Spleen (tissue), 11 donors: ENCODE measurements at regions not wholly inside any gene's neighbourhood (a gene's known extent, or its start where the extent isn't known, plus 50 kb on each side); places are given as distances from the start of the nearest gene placed in this dataset.

Experiments
- DNase-seq: peaks from one replicate; pipeline ENCODE4 v3.0.0-alpha.2; 2020
- H3K27ac ChIP-seq, 8 donors: fragments of 200-600 bp; sonication (generic) in 7 of 8; 1 replicate in 4 of 8; 2 replicates in 4 of 8; pipeline versions ENCODE4 v1.5.0 to v1.8.0; 2016 to 2021; ENCODE audit warnings: inconsistent platforms in 4 of 8, mild to moderate bottlenecking in 4 of 8, moderate library complexity in 1 of 8
- H3K27me3 ChIP-seq, 7 donors: fragments of 200-600 bp; sonication (generic) in 6 of 7; replicated peaks in 1 of 7; 1 replicate in 4 of 7; 2 replicates in 3 of 7; pipeline versions ENCODE4 v1.5.0 to v1.8.0; 2016 to 2021; ENCODE audit warnings: inconsistent platforms in 3 of 7, mild to moderate bottlenecking in 1 of 7
- H3K36me3 ChIP-seq, 6 donors: fragments of 200-600 bp; sonication (generic) in 5 of 6; 1 replicate in 4 of 6; 2 replicates in 2 of 6; pipeline versions ENCODE4 v1.5.0 to v1.8.0; 2016 to 2021; ENCODE audit warnings: inconsistent platforms in 2 of 6
- H3K4me1 ChIP-seq, 6 donors: fragments of 200-600 bp; sonication (generic) in 5 of 6; 1 replicate in 3 of 6; 2 replicates in 3 of 6; pipeline versions ENCODE4 v1.5.0 to v1.8.0; 2016 to 2021; ENCODE audit warnings: inconsistent platforms in 3 of 6
- H3K4me3 ChIP-seq, 8 donors: fragments of 200-600 bp; sonication (generic) in 7 of 8; 1 replicate in 4 of 8; 2 replicates in 4 of 8; pipeline versions ENCODE4 v1.5.0 to v1.8.0; 2016 to 2021; ENCODE audit warnings: inconsistent platforms in 4 of 8, mild to moderate bottlenecking in 4 of 8, moderate library complexity in 2 of 8
- H3K9me3 ChIP-seq, 8 donors: fragments of 200-600 bp; sonication (generic) in 7 of 8; 1 replicate in 4 of 8; 2 replicates in 4 of 8; pipeline versions ENCODE4 v1.5.0 to v1.8.0; 2016 to 2021; ENCODE audit warnings: inconsistent platforms in 4 of 8
- POLR2A ChIP-seq, 3 donors: fragments of 450-650 bp; IDR thresholded peaks; one replicate each; pipeline ENCODE4 v1.5.1; 2017; ENCODE audit warnings: antibody characterized with exemption in 3 of 3, mild to moderate bottlenecking in 1 of 3
- POLR2AphosphoS5 ChIP-seq, 3 donors: sonication (generic); formaldehyde crosslinking; IDR thresholded peaks; one replicate each; pipeline ENCODE4 v1.5.1; 2017; ENCODE audit warnings: antibody characterized with exemption in 3 of 3
- WGBS, 5 donors: extraction: QIAGEN DNeasy Blood & Tissue Kit in 3 of 5; methylation state at CpG; one replicate each; pipeline versions ENCODE4 v1.1.5 to v1.1.7; 2013 to 2018; 5-methylcytosine and 5-hydroxymethylcytosine counted together
- intact Hi-C: fragments of 100-400 bp; cut with DNase I; formaldehyde crosslinking; loops from one replicate; pipeline ENCODE4 v1.15.0; 2023; ENCODE audit warnings: low total_unique reads
- TF ChIP-seq, protein P1 (sequence below), 11 experiments: fragments of 200-600 bp in 7 of 11; fragments of 450-650 bp in 4 of 11; sonication (generic) in 4 of 11; IDR thresholded peaks in 8 of 11; conservative IDR thresholded peaks in 3 of 11; 1 replicate in 7 of 11; 2 replicates in 4 of 11; pipeline versions ENCODE4 v1.4.0 to v1.8.0; 2016 to 2021; ENCODE audit warnings: antibody characterized with exemption in 11 of 11, inconsistent platforms in 4 of 11, mild to moderate bottlenecking in 1 of 11
- donor health status: healthy with polysubstance abuse.
- donor health status: DM: no; HTN: no; CAD: no; lungs with moderate emphysema.
- donor health status: DM: no; HTN: no; CAD: no.
- donor health status: Bipolar disorder and iron deficiency.
- donor health status: healthy.
- donor health status: DM: no; HTN: no; CAD: no.
- donor health status: DM: yes; HTN: yes; CAD: no.

DNA sequence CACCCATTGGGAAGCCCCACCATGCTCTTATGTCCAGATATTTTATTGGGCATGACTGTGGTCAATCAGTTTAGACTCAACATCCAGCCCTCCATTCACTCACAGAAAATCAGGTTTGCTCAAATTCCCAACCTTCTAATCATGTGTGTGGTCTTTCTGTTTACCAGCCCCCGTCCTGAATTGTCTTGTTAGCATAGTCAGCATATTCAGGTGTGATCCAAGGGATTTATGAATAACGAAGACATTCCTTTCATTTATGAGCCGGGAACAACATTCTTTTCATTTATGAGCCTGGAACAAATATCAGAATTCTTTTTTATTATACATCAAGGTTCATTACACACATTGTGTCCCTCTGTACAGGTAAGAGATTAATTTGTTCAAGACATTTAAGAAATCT, 376.3 kb upstream of the POM121L12 start:
- Histone ChIP-seq H3K4me3 (no peak overlapping the region), H3K9me3 (peaks cover 0 to 33% (median 16%) of the 10 kb centered on the region in 8 donors), H3K27ac (no peak overlapping the region), H3K4me1 (no peaks in the 10 kb centered on the region), H3K36me3 (no peaks in the 10 kb centered on the region), H3K27me3 (no peaks in the 10 kb centered on the region)
- 63 to 87% (median 68%) methylated on average over 3 of the region's 3 CpGs for WGBS, 5 donors
- DNase-seq, result no peak
- intact Hi-C loops, result no loop called here
- TF ChIP-seq, protein P1, sequence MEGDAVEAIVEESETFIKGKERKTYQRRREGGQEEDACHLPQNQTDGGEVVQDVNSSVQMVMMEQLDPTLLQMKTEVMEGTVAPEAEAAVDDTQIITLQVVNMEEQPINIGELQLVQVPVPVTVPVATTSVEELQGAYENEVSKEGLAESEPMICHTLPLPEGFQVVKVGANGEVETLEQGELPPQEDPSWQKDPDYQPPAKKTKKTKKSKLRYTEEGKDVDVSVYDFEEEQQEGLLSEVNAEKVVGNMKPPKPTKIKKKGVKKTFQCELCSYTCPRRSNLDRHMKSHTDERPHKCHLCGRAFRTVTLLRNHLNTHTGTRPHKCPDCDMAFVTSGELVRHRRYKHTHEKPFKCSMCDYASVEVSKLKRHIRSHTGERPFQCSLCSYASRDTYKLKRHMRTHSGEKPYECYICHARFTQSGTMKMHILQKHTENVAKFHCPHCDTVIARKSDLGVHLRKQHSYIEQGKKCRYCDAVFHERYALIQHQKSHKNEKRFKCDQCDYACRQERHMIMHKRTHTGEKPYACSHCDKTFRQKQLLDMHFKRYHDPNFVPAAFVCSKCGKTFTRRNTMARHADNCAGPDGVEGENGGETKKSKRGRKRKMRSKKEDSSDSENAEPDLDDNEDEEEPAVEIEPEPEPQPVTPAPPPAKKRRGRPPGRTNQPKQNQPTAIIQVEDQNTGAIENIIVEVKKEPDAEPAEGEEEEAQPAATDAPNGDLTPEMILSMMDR (IDR thresholded peaks at IDR 0.05 in 8 of 11, conservative IDR thresholded peaks at IDR 0.05 in 3 of 11), result no peak
- TF ChIP-seq POLR2A (IDR thresholded peaks at IDR 0.05) (no peak), POLR2AphosphoS5 (IDR thresholded peaks at IDR 0.05) (no peak)

DNA sequence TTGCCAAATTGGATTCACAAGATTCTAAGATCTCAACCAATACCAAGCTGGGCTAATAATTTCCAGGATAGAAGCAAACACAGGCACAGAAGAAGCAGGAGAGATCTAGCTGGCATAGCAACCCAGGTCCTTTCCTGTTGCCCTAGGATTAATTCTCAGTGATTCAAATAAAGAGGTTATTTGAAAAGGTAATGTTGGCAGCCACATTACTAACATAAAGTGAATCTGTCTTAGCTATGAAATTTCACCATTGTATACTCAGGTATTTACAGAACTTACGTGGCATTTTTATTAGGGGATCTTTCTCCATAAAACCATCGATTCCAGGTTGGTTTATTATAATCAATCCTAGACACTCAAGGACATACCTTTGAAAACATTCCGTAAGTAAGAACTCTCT, 379.3 kb upstream of the POM121L12 start:
- Histone ChIP-seq H3K4me1 (no peaks in the 10 kb centered on the region), H3K36me3 (no peaks in the 10 kb centered on the region), H3K9me3 (peaks cover 0 to 27% (median 11%) of the 10 kb centered on the region in 8 donors), H3K27me3 (no peaks in the 10 kb centered on the region), H3K27ac (no peak overlapping the region), H3K4me3 (no peak overlapping the region)
- 48 to 81% (median 62%) methylated on average over 3 of the region's 3 CpGs for WGBS, 5 donors
- intact Hi-C loops, result no loop called here
- TF ChIP-seq, protein P1 (IDR thresholded peaks at IDR 0.05 in 8 of 11, conservative IDR thresholded peaks at IDR 0.05 in 3 of 11), result no peak
- TF ChIP-seq POLR2A (IDR thresholded peaks at IDR 0.05) (no peak), POLR2AphosphoS5 (IDR thresholded peaks at IDR 0.05) (no peak)
- no peak for DNase-seq

DNA sequence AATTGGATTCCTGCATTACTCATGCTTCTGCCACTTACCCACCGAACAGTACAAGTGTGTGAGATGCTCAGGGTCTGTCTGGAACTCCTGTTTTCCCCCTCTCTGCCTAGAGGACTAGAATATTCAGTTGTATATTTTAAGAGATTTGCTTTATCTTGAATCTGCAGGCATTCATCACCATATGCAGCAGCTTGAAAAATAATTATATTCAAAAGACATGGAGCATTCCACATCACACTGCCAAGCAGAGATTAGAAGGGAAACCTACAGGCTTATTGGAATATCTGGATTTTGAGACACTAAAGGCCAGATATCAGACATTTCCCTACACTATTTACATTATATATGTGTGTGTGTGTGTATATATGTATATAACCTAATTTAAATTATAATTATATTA, 382.8 kb upstream of the POM121L12 start:
- H3K4me3 ChIP-seq, result no peak overlapping the region
- intact Hi-C loops, result no loop called here
- no peaks in the 10 kb centered on the region for H3K27me3 ChIP-seq
- no peak overlapping the region for H3K27ac ChIP-seq
- H3K4me1 ChIP-seq, result no peaks in the 10 kb centered on the region
- H3K36me3 ChIP-seq, result no peaks in the 10 kb centered on the region
- 36 to 71% (median 50%) methylated on average over 1 of the region's 1 CpG for WGBS, 5 donors
- H3K9me3 ChIP-seq, result peaks cover 0 to 17% (median 4%) of the 10 kb centered on the region in 8 donors
- DNase-seq, result no peak
- TF ChIP-seq POLR2AphosphoS5 (IDR thresholded peaks at IDR 0.05) (no peak), POLR2A (IDR thresholded peaks at IDR 0.05) (no peak)
- TF ChIP-seq, protein P1 (IDR thresholded peaks at IDR 0.05 in 8 of 11, conservative IDR thresholded peaks at IDR 0.05 in 3 of 11), result no peak

DNA sequence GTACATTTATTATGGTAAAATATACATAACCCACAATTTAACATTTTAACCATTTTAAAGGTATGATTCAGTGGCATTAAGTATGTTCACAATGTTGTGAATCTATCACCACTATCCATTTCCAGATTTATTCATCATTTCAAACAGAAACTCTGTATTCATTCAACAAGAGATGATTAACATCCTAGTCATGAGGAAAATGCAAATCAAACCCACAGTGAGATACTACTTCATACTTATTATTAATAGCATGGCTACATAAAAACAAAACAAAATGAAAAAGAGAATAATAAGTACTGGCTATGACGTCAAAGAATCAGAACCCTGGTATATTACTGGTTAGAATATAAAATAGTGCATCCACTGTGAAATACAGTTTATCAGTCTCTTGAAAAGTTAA, 386.6 kb upstream of the POM121L12 start:
- no peaks in the 10 kb centered on the region for H3K36me3 ChIP-seq
- intact Hi-C loops, result no loop called here
- TF ChIP-seq POLR2AphosphoS5 (IDR thresholded peaks at IDR 0.05), result no peak
- TF ChIP-seq, protein P1 (IDR thresholded peaks at IDR 0.05 in 8 of 11, conservative IDR thresholded peaks at IDR 0.05 in 3 of 11), result no peak
- no peak for TF ChIP-seq POLR2A (IDR thresholded peaks at IDR 0.05)
- DNase-seq, result no peak
- WGBS, 5 donors, result 75 to 88% (median 81%) methylated on average over 1 of the region's 1 CpG
- no peak overlapping the region for H3K27ac ChIP-seq
- H3K4me1 ChIP-seq, result no peaks in the 10 kb centered on the region
- H3K9me3 ChIP-seq, result peaks cover 0 to 29% (median 12%) of the 10 kb centered on the region in 8 donors
- no peak overlapping the region for H3K4me3 ChIP-seq
- H3K27me3 ChIP-seq, result no peaks in the 10 kb centered on the region
